ENCODE measurements at regions not wholly inside any gene's neighbourhood (a gene's known extent, or its start where the extent isn't known, plus 50 kb on each side); places are given as distances from the start of the nearest gene placed in this dataset.

GRCh38 chr7:13037216-13037615 is 349.8 kb downstream of the ARL4A start:
- Histone ChIP-seq H3K9me3 (peaks cover 0 to 15% (median 0%) of the 10 kb centered on the region in 11 donors), H3K4me1 (peaks cover 0 to 4% (median 0%) of the 10 kb centered on the region in 9 donors), H3K4me3 (no peak overlapping the region), H3K27ac (no peak overlapping the region), H3K36me3 (no peaks in the 10 kb centered on the region), H3K27me3 (no peaks in the 10 kb centered on the region)
- 61 to 73% methylated on average over 1 of the region's 1 CpG for WGBS, 2 donors
- ATAC-seq, result no peak
- no peak for TF ChIP-seq CTCF (IDR thresholded peaks at IDR 0.05)
- no peak for DNase-seq
- intact Hi-C loops (cut with DNase I), result loop anchor here in 1 of 10 donors (10.0 kb wide), 1 partner anchor 352 kb away; the partner anchor contains the start of gene ARL4A

GRCh38 chr7:13041368-13041988 is 354.0 kb downstream of the ARL4A start:
- TF ChIP-seq CTCF (IDR thresholded peaks at IDR 0.05), result no peak
- Histone ChIP-seq H3K4me3 (peak overlapping the region in 1 of 10 donors; percentile 8), H3K27ac (no peak overlapping the region), H3K27me3 (no peaks in the 10 kb centered on the region), H3K9me3 (peaks cover 0 to under 1% (median 0%) of the 10 kb centered on the region in 11 donors), H3K36me3 (no peaks in the 10 kb centered on the region), H3K4me1 (no peaks in the 10 kb centered on the region)
- DNase-seq (no peak), ATAC-seq (peak in 3 of 8 donors; percentile 30 to 47 (median 44))
- 78 to 81% methylated on average over 13 of the region's 13 CpGs for WGBS, 2 donors
- intact Hi-C loops (cut with DNase I), result no loop called here

GRCh38 chr7:13042605-13043236 is 355.3 kb downstream of the ARL4A start:
- Histone ChIP-seq H3K4me1 (no peaks in the 10 kb centered on the region), H3K4me3 (no peak overlapping the region), H3K27ac (no peak overlapping the region), H3K9me3 (no peaks in the 10 kb centered on the region), H3K27me3 (no peaks in the 10 kb centered on the region), H3K36me3 (no peaks in the 10 kb centered on the region)
- intact Hi-C loops (cut with DNase I), result no loop called here
- TF ChIP-seq CTCF (IDR thresholded peaks at IDR 0.05), result no peak
- no peak for DNase-seq
- no peak for ATAC-seq

- H3K27me3 ChIP-seq, result no peaks in the 10 kb centered on the region
- ATAC-seq (no peak), DNase-seq (no peak)
- TF ChIP-seq CTCF (IDR thresholded peaks at IDR 0.05), result no peak
- intact Hi-C loops (cut with DNase I), result no loop called here
- WGBS, 2 donors, result 62 to 67% methylated on average over 2 of the region's 2 CpGs
- H3K27ac ChIP-seq, result no peak overlapping the region
- no peaks in the 10 kb centered on the region for H3K4me1 ChIP-seq
- H3K36me3 ChIP-seq, result no peaks in the 10 kb centered on the region
- no peak overlapping the region for H3K4me3 ChIP-seq
- H3K9me3 ChIP-seq, result no peaks in the 10 kb centered on the region
Observed at GRCh38 chr7:13044309-13044708, 356.9 kb downstream of the ARL4A start.

Measured in heart right ventricle (tissue), 16 donors.